ENCODE measurements at regions not wholly inside any gene's neighbourhood (a gene's known extent, or its start where the extent isn't known, plus 50 kb on each side); places are given as distances from the start of the nearest gene placed in this dataset.

- no peak overlapping the region for H3K4me3 Mint-ChIP-seq
Measured at GRCh38 chr15:29331071-29331470, 61.4 kb upstream of the NSMCE3 start.

GRCh38 chr15:29324746-29325145 is 55.1 kb upstream of the NSMCE3 start:
- Mint-ChIP-seq H3K9me3 (peaks cover 16% of the 10 kb centered on the region), H3K36me3 (no peaks in the 10 kb centered on the region), H3K27me3 (peaks cover 7% of the 10 kb centered on the region), H3K4me3 (no peak overlapping the region), H3K27ac (no peak overlapping the region), H3K4me1 (no peaks in the 10 kb centered on the region)
- no peak for DNase-seq

More at GRCh38 chr15:29331071-29331470, 61.4 kb upstream of the NSMCE3 start:
- Mint-ChIP-seq H3K4me1 (no peaks in the 10 kb centered on the region), H3K36me3 (no peaks in the 10 kb centered on the region), H3K27ac (no peak overlapping the region), H3K9me3 (peaks cover 2% of the 10 kb centered on the region), H3K27me3 (peaks cover 3% of the 10 kb centered on the region)
- no peak for DNase-seq

- DNase-seq: no peak
- no peaks in the 10 kb centered on the region for H3K36me3 Mint-ChIP-seq
- no peaks in the 10 kb centered on the region for H3K4me1 Mint-ChIP-seq
- H3K4me3 Mint-ChIP-seq: no peak overlapping the region
- H3K9me3 Mint-ChIP-seq: peaks cover 16% of the 10 kb centered on the region
- peaks cover 7% of the 10 kb centered on the region for H3K27me3 Mint-ChIP-seq
- H3K27ac Mint-ChIP-seq: no peak overlapping the region
Measured at GRCh38 chr15:29323557-29323956, 53.9 kb upstream of the NSMCE3 start.

GRCh38 chr15:29322415-29322814 is 52.8 kb upstream of the NSMCE3 start:
- H3K36me3 Mint-ChIP-seq: no peaks in the 10 kb centered on the region
- no peak overlapping the region for H3K27ac Mint-ChIP-seq
- H3K4me1 Mint-ChIP-seq: no peaks in the 10 kb centered on the region
- peaks cover 16% of the 10 kb centered on the region for H3K9me3 Mint-ChIP-seq
- peaks cover 7% of the 10 kb centered on the region for H3K27me3 Mint-ChIP-seq
- DNase-seq: no peak
- H3K4me3 Mint-ChIP-seq: no peak overlapping the region

- Mint-ChIP-seq H3K4me3 (no peak overlapping the region), H3K27ac (no peak overlapping the region), H3K4me1 (no peaks in the 10 kb centered on the region)
Measured at GRCh38 chr15:29320420-29320819, 50.8 kb upstream of the NSMCE3 start.

GRCh38 chr15:29319823-29320222 is 50.2 kb upstream of the NSMCE3 start:
- Mint-ChIP-seq H3K27me3 (peaks cover 12% of the 10 kb centered on the region), H3K27ac (no peak overlapping the region), H3K4me3 (no peak overlapping the region), H3K36me3 (no peaks in the 10 kb centered on the region), H3K4me1 (no peaks in the 10 kb centered on the region), H3K9me3 (peaks cover 4% of the 10 kb centered on the region)
- DNase-seq: no peak

More at GRCh38 chr15:29320420-29320819, 50.8 kb upstream of the NSMCE3 start:
- DNase-seq: no peak
- Mint-ChIP-seq H3K27me3 (peaks cover 11% of the 10 kb centered on the region), H3K9me3 (peaks cover 7% of the 10 kb centered on the region), H3K36me3 (no peaks in the 10 kb centered on the region)
